Sigmoid colon (tissue), 6 donors: ENCODE measurements at regions not wholly inside any gene's neighbourhood (a gene's known extent, or its start where the extent isn't known, plus 50 kb on each side); places are given as distances from the start of the nearest gene placed in this dataset.
"Not testable (repeated sequence)": the region's sequence is repeated elsewhere in the genome, so short reads cannot be mapped to it uniquely, and the experiment has no call there.

Source experiments
- DNase-seq: peaks from one replicate; pipeline ENCODE4 v3.0.0-alpha.2; 2019
- H3K27ac ChIP-seq, 4 donors: fragments of 200-600 bp; sonication (generic); one replicate each; pipeline ENCODE4 v1.5.1; 2016 to 2019; ENCODE audit warnings: mild to moderate bottlenecking in 1 of 4
- H3K27me3 ChIP-seq, 3 donors: fragments of 200-600 bp; sonication (generic); one replicate each; pipeline ENCODE4 v1.5.1; 2019; ENCODE audit warnings: mild to moderate bottlenecking in 1 of 3
- H3K36me3 ChIP-seq, 4 donors: fragments of 200-600 bp; sonication (generic); one replicate each; pipeline ENCODE4 v1.5.1; 2016 to 2019
- H3K4me1 ChIP-seq, 4 donors: fragments of 200-600 bp; sonication (generic); one replicate each; pipeline ENCODE4 v1.5.1; 2017 to 2019
- H3K4me3 ChIP-seq, 4 donors: fragments of 200-600 bp; sonication (generic); one replicate each; pipeline ENCODE4 v1.5.1; 2017 to 2019; ENCODE audit warnings: mild to moderate bottlenecking in 2 of 4, moderate library complexity in 1 of 4
- H3K9me3 ChIP-seq, 4 donors: fragments of 200-600 bp in 3 of 4; sonication (generic) in 3 of 4; one replicate each; pipeline versions ENCODE4 v1.5.1 to v1.6.1; 2013 to 2019
- CTCF ChIP-seq, 4 experiments: fragments of 450-650 bp in 3 of 4; fragments of 200-600 bp in 1 of 4; IDR thresholded peaks; one replicate each; pipeline ENCODE4 v1.5.1; 2016 to 2019; ENCODE audit warnings: antibody characterized with exemption in 4 of 4, mild to moderate bottlenecking in 3 of 4, moderate library complexity in 2 of 4
- EP300 ChIP-seq, 4 donors: sonication (generic); formaldehyde crosslinking; IDR thresholded peaks; one replicate each; pipeline ENCODE4 v1.6.1; 2017; ENCODE audit warnings: antibody characterized with exemption in 4 of 4
- POLR2A ChIP-seq, 2 donors: fragments of 450-650 bp; IDR thresholded peaks; one replicate each; pipeline ENCODE4 v1.6.1; 2016; ENCODE audit warnings: antibody characterized with exemption in 2 of 2, mild to moderate bottlenecking in 2 of 2, moderate library complexity in 2 of 2
- POLR2AphosphoS5 ChIP-seq, 4 donors: sonication (generic); formaldehyde crosslinking; IDR thresholded peaks; one replicate each; pipeline ENCODE4 v1.6.1; 2017; ENCODE audit warnings: antibody characterized with exemption in 4 of 4
- WGBS, 2 donors: extraction: QIAGEN DNeasy Blood & Tissue Kit; methylation state at CpG; one replicate each; pipeline ENCODE4 v1.1.7; 2013; 5-methylcytosine and 5-hydroxymethylcytosine counted together
- intact Hi-C: fragments of 100-400 bp; cut with DNase I; formaldehyde crosslinking; loops from one replicate; pipeline ENCODE4 v1.15.1; 2023
- donor health status: healthy with polysubstance abuse.
- donor health status: healthy.

GRCh38 chr20:55135923-55136322, 660.5 kb downstream of the DOK5 start:
- WGBS, 2 donors, result 45 to 58% methylated on average over 3 of the region's 3 CpGs
- H3K27me3 ChIP-seq, result no peaks in the 10 kb centered on the region
- DNase-seq, result no peak
- H3K36me3 ChIP-seq, result no peaks in the 10 kb centered on the region
- no peak for TF ChIP-seq CTCF (IDR thresholded peaks at IDR 0.05)
- no peak overlapping the region for H3K4me3 ChIP-seq
- peaks cover 0 to 5% (median 0%) of the 10 kb centered on the region in 4 donors for H3K4me1 ChIP-seq
- no peaks in the 10 kb centered on the region for H3K9me3 ChIP-seq
- intact Hi-C loops, result no loop called here
- H3K27ac ChIP-seq, result no peak overlapping the region

GRCh38 chr20:55132523-55132922, 657.1 kb downstream of the DOK5 start:
- no peak overlapping the region for H3K4me3 ChIP-seq
- H3K4me1 ChIP-seq, result peaks cover 0 to 5% (median 0%) of the 10 kb centered on the region in 4 donors
- no peak overlapping the region for H3K27ac ChIP-seq
- intact Hi-C loops, result no loop called here
- no peaks in the 10 kb centered on the region for H3K27me3 ChIP-seq
- H3K9me3 ChIP-seq, result no peaks in the 10 kb centered on the region
- no peaks in the 10 kb centered on the region for H3K36me3 ChIP-seq
- TF ChIP-seq POLR2AphosphoS5 (IDR thresholded peaks at IDR 0.05), result no peak
- TF ChIP-seq POLR2A (IDR thresholded peaks at IDR 0.05), result no peak
- no peak for TF ChIP-seq EP300 (IDR thresholded peaks at IDR 0.05)
- no peak for TF ChIP-seq CTCF (IDR thresholded peaks at IDR 0.05)
- DNase-seq, result no peak
- 81 to 85% methylated on average over 7 of the region's 7 CpGs for WGBS, 2 donors

- 88% methylated on average over 4 of the region's 4 CpGs for WGBS, 2 donors
- H3K4me1 ChIP-seq, DNase-seq, H3K36me3 ChIP-seq, H3K9me3 ChIP-seq, intact Hi-C loops, H3K27ac ChIP-seq, H3K4me3 ChIP-seq, H3K27me3 ChIP-seq: not testable (repeated sequence)
These were observed 642.2 kb downstream of the DOK5 start for GRCh38 chr20:55117577-55117976.

- Histone ChIP-seq H3K9me3 (no peaks in the 10 kb centered on the region), H3K36me3 (no peaks in the 10 kb centered on the region), H3K4me1 (no peaks in the 10 kb centered on the region), H3K27me3 (no peaks in the 10 kb centered on the region), H3K4me3 (no peak overlapping the region), H3K27ac (no peak overlapping the region)
- 76 to 85% methylated on average over 4 of the region's 4 CpGs for WGBS, 2 donors
- TF ChIP-seq POLR2A (IDR thresholded peaks at IDR 0.05), result no peak
- TF ChIP-seq EP300 (IDR thresholded peaks at IDR 0.05), result no peak
- TF ChIP-seq POLR2AphosphoS5 (IDR thresholded peaks at IDR 0.05), result no peak
- intact Hi-C loops, result no loop called here
- DNase-seq, result no peak
These were observed 641.2 kb downstream of the DOK5 start for GRCh38 chr20:55116598-55116997.

- Histone ChIP-seq H3K4me3 (no peak overlapping the region), H3K27ac (no peak overlapping the region), H3K9me3 (no peaks in the 10 kb centered on the region), H3K36me3 (no peaks in the 10 kb centered on the region), H3K4me1 (no peaks in the 10 kb centered on the region), H3K27me3 (no peaks in the 10 kb centered on the region)
- intact Hi-C loops, result no loop called here
- TF ChIP-seq POLR2AphosphoS5 (IDR thresholded peaks at IDR 0.05), result no peak
- TF ChIP-seq POLR2A (IDR thresholded peaks at IDR 0.05), result no peak
- TF ChIP-seq CTCF (IDR thresholded peaks at IDR 0.05), result no peak
- no peak for TF ChIP-seq EP300 (IDR thresholded peaks at IDR 0.05)
- 13 to 35% methylated on average over 2 of the region's 2 CpGs for WGBS, 2 donors
- no peak for DNase-seq
These were observed 627.8 kb downstream of the DOK5 start for GRCh38 chr20:55103188-55103587.

GRCh38 chr20:55099251-55099650, 623.9 kb downstream of the DOK5 start:
- Histone ChIP-seq H3K4me3 (no peak overlapping the region), H3K27ac (no peak overlapping the region), H3K9me3 (no peaks in the 10 kb centered on the region), H3K36me3 (no peaks in the 10 kb centered on the region), H3K4me1 (peaks cover 0 to 8% (median 2%) of the 10 kb centered on the region in 4 donors), H3K27me3 (no peaks in the 10 kb centered on the region)
- 91% methylated on average over 2 of the region's 2 CpGs for WGBS, 2 donors
- no peak for DNase-seq
- no peak for TF ChIP-seq EP300 (IDR thresholded peaks at IDR 0.05)
- no peak for TF ChIP-seq POLR2A (IDR thresholded peaks at IDR 0.05)
- no peak for TF ChIP-seq CTCF (IDR thresholded peaks at IDR 0.05)
- no peak for TF ChIP-seq POLR2AphosphoS5 (IDR thresholded peaks at IDR 0.05)
- intact Hi-C loops, result no loop called here
